SK-N-MC (cell line): ENCODE measurements at regions not wholly inside any gene's neighbourhood (a gene's known extent, or its start where the extent isn't known, plus 50 kb on each side); places are given as distances from the start of the nearest gene placed in this dataset.
A peak's percentile ranks its signal among the peaks of the same experiment; 100 is the strongest.

Experiments
- DNase-seq: peaks from one replicate; pipeline ENCODE4 v3.0.0-alpha.2; 2011; ENCODE audit warnings: low read depth, low spot score
- H3K27ac ChIP-seq: fragments of 200-600 bp; sonication (generic); 2 replicates; pipeline ENCODE4 v1.5.1; 2016; ENCODE audit warnings: mixed run types
- H3K36me3 ChIP-seq: fragments of 200-600 bp; sonication (generic); 2 replicates; pipeline ENCODE4 v1.6.1; 2017; ENCODE audit warnings: antibody characterized with exemption, low read length, mixed read lengths; ENCODE audit not compliant: insufficient read depth
- H3K4me3 ChIP-seq: fragments of 200-600 bp; sonication (generic); 2 replicates; pipeline ENCODE4 v1.5.1; 2016
- H3K9ac ChIP-seq: fragments of 200-600 bp; sonication (generic); 2 replicates; pipeline ENCODE4 v1.8.0; 2017; ENCODE audit warnings: mixed run types, mixed read lengths; ENCODE audit not compliant: insufficient read length
- H3K9me3 ChIP-seq: fragments of 200-600 bp; sonication (generic); 2 replicates; pipeline ENCODE4 v1.6.1; 2017; ENCODE audit warnings: low read depth, mild to moderate bottlenecking, antibody characterized with exemption, low read length, moderate library complexity, mixed read lengths
- EZH2 ChIP-seq: fragments of 200-600 bp; sonication (generic); IDR thresholded peaks from one replicate; pipeline ENCODE4 v1.6.1; 2017; ENCODE audit warnings: antibody characterized with exemption
- FOXP2 ChIP-seq: optimal IDR thresholded peaks from 2 replicates; pipeline ENCODE3; 2011; ENCODE audit warnings: mild to moderate bottlenecking, moderate library complexity; ENCODE audit not compliant: insufficient read depth; ENCODE audit errors: extremely low read length, control extremely low read depth
- POLR2AphosphoS5 ChIP-seq: IDR thresholded peaks from 2 replicates; pipeline ENCODE4 v1.6.1; 2012; ENCODE audit warnings: mild to moderate bottlenecking, low read depth, low read length, borderline replicate concordance

DNA sequence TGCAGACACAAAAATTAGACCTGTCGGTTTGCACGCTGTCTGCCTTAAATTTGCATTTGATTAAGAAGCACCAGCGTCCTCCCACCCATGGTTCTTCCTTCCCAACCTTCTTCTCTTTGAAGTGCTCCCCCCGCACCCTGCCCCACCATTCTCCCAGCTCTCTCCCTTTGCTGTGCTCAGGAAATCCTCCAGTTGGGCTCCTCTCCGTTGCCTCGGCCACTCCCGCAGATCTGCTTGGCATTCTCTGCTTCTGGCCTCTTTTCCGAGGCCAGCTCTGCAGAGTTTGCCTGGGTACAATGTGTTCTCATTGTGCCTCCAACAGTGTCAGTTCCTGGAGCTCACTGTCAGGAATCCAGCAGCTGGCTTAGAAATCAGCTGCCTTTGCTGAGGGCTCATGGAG lies 126.1 kb downstream of the NAV1 start:
- Histone ChIP-seq H3K36me3 (no peaks in the 10 kb centered on the region; the same call in 1 of the 2 replicates), H3K27ac (no peak overlapping the region), H3K4me3 (no peak overlapping the region), H3K9me3 (no peaks in the 10 kb centered on the region), H3K9ac (no peak overlapping the region)
- DNase-seq: no peak
- no peak for TF ChIP-seq EZH2
- TF ChIP-seq FOXP2: no peak
- no peak for TF ChIP-seq POLR2AphosphoS5

DNA sequence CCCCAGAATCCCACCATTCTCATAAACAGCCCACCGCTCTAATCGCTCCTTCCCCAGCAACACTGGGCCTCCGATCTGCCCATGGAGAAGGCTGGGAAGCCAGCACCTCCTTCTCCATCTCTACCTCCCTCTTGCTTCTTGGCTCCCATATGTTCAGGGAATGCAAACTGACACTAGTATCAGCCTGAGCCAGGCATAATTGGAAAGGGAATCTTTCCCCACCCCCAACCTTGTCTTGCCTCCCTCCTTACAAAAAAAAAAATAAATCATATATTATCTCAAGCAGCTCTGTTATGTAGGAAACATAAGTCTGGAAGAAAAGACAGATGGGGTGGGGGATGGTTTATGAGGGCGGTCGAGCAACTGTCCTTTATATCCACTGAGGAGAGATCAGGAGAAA lies 127.2 kb downstream of the NAV1 start:
- no peak for TF ChIP-seq FOXP2
- TF ChIP-seq POLR2AphosphoS5: no peak
- no peak for TF ChIP-seq EZH2
- Histone ChIP-seq H3K36me3 (no peaks in the 10 kb centered on the region; the same call in 1 of the 2 replicates), H3K9ac (no peak overlapping the region), H3K9me3 (no peaks in the 10 kb centered on the region), H3K27ac (no peak overlapping the region), H3K4me3 (no peak overlapping the region)
- DNase-seq: no peak

DNA sequence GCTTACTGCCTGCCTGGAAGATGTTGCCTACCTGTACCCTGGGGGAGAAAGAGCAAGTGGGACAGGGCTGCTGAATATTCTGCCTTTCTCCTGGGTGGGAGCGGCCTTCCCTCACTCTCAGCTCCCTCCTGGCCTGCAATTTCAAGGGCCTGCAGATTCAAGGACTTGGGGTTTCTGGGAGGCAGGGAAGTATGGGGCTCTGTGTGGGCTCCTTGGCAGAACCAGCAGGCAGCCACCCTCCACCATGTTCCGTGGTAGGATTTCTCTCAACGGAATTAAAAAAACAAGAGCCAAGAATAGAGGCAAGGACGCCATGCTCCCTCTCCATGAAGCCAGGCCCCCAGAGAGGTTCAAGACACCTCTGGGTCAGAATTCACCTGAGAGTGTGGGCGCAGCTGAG lies 127.7 kb downstream of the NAV1 start:
- DNase-seq: no peak
- no peak overlapping the region for H3K9ac ChIP-seq
- TF ChIP-seq FOXP2 (no peak), POLR2AphosphoS5 (no peak), EZH2 (no peak)
- H3K27ac ChIP-seq: no peak overlapping the region
- no peaks in the 10 kb centered on the region; the same call in 1 of the 2 replicates for H3K36me3 ChIP-seq
- H3K4me3 ChIP-seq: no peak overlapping the region
- no peaks in the 10 kb centered on the region for H3K9me3 ChIP-seq

DNA sequence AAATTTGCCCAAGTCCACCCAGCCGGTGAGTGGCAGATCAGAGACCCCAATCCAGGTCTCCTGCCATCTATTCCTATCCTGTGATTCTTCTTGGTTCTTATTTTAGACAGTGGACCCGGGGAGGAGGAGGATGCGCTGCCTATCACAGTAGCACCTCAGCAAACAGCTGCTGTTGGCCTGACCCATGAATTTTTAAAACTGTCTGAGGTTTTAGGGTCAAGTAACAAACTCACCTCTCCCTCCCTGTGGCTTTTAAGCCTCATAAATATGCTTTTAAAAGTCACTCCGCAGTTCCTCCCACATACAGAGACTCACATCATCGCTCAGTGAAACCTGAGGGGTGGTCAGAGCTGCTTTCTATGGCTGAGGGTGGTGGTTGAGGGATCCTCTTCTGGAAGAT lies 128.6 kb downstream of the NAV1 start:
- no peak overlapping the region for H3K9ac ChIP-seq
- H3K4me3 ChIP-seq: no peak overlapping the region
- no peak for DNase-seq
- no peak for TF ChIP-seq POLR2AphosphoS5
- no peak for TF ChIP-seq FOXP2
- no peak for TF ChIP-seq EZH2
- no peaks in the 10 kb centered on the region; the same call in 1 of the 2 replicates for H3K36me3 ChIP-seq
- H3K9me3 ChIP-seq: no peaks in the 10 kb centered on the region
- H3K27ac ChIP-seq: no peak overlapping the region

DNA sequence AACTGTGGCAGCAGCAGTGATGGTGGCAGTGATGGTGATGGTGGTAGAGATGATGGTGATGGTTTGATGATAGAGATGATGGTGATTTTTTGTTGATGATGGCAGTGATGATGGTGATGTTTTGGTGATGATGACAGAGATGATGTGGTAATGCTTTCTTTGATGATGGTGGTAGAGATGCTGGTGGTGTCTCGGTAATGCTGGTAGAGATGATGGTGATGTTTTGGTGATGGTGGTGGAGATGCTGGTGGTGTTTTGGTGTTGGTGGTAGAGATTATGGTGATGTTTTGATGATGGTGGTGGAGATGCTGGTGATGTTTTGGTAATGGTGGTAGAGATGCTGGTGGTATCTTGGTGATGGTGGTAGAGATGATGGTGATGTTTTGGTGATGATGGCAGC lies 131.6 kb downstream of the NAV1 start:
- no peak overlapping the region for H3K27ac ChIP-seq
- no peaks in the 10 kb centered on the region for H3K9me3 ChIP-seq
- no peak for DNase-seq
- no peak overlapping the region for H3K4me3 ChIP-seq
- TF ChIP-seq FOXP2 (no peak), EZH2 (no peak), POLR2AphosphoS5 (no peak)
- H3K9ac ChIP-seq: no peak overlapping the region
- no peaks in the 10 kb centered on the region for H3K36me3 ChIP-seq

DNA sequence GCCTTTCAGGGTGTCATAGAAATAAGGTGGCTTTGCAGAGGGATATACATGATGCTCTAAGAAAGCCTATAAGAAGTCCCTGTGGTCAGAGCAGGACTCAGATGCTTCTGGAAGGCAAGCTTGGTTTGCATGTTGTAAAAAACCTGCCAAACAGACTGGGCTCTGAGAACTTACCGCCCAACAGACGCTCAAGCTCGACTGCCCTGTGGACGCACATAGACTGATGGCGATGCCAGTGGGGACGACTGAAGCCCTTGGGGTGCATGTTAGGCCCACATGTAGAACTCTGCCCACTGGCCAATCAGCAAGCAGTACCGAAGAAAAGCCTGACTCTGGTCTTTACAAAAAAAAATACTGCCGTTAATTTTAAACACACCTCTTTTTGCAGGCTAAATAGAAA lies 133.8 kb downstream of the NAV1 start:
- no peak for TF ChIP-seq POLR2AphosphoS5
- H3K36me3 ChIP-seq: no peaks in the 10 kb centered on the region

DNA sequence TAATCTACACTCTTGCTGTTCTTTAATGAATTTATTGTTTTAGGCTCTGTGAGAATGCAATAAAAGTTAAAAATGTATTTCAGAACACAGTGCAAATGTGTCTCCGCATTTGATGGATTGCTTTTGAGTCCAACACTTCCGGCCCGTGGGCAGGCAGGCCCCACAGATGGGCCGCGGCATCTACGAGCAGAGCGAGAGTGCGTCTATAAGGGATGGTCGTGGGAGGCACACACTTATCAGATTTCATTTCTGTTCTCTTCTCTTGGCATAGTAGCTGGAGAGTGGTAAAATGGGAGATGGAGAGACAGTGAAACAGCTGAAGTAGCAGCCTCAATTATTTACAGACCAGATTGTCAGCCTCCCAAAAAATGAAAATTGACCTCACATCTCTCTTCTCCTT lies 134.2 kb downstream of the NAV1 start:
- DNase-seq: no peak
- Histone ChIP-seq H3K36me3 (no peaks in the 10 kb centered on the region), H3K9me3 (no peaks in the 10 kb centered on the region), H3K4me3 (no peak overlapping the region), H3K27ac (no peak overlapping the region), H3K9ac (no peak overlapping the region)
- no peak for TF ChIP-seq POLR2AphosphoS5
- TF ChIP-seq FOXP2: no peak
- no peak for TF ChIP-seq EZH2

More for the DNA sequence above, 133.8 kb downstream of the NAV1 start:
- no peak overlapping the region for H3K9ac ChIP-seq
- DNase-seq: no peak
- H3K27ac ChIP-seq: no peak overlapping the region; the same call in 1 of the 2 replicates
- H3K4me3 ChIP-seq: no peak overlapping the region
- H3K9me3 ChIP-seq: no peaks in the 10 kb centered on the region

DNA sequence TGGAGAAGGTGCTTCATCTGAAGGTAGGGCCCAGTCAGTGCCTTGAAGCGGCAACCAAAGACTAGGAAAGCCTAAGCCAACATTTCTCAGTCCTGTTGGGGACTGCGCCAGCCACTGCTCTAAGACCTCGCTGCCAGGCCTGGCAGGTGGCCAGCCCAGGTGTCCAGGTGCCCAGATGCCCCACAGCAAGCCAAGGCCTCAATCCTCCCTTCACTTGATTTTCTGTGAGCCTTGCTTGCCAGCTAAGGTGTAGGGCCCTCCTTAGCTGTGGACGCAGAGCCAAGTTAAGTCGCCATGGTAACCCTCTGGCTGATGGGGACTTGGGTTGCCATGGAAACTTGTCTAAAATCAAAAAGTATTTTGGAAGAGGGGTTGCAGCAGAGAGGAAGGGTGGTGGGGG lies 135.0 kb downstream of the NAV1 start:
- H3K27ac ChIP-seq: no peak overlapping the region
- no peak for DNase-seq

DNA sequence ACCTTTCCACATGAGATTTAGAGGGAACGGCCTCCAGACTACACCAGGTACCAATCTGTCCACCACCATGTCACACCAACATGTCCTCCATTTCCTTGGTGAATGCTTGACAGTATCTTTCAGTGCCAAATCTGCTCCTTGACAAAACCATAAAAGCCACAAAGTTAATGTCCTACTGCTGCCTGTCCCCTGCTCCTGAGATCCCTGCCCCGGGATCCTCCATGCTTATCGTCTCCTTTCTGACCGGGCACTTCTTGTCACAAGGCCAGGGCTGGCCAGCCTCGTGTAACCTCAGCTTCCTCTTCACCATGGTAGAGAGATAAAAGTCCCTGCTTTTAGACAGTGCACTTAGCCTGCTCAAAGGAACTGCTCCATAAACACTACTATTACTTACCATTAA lies 136.2 kb downstream of the NAV1 start:
- TF ChIP-seq FOXP2: no peak
- no peak for TF ChIP-seq EZH2
- TF ChIP-seq POLR2AphosphoS5: no peak
- no peaks in the 10 kb centered on the region for H3K9me3 ChIP-seq
- 0 out of 2 replicates have a peak overlapping the region, but pooled peaks have one; percentile 3 for H3K27ac ChIP-seq
- DNase-seq: no peak
- no peak overlapping the region for H3K4me3 ChIP-seq
- no peaks in the 10 kb centered on the region; the same call in 1 of the 2 replicates for H3K36me3 ChIP-seq
- no peak overlapping the region for H3K9ac ChIP-seq

More for the DNA sequence above, 135.0 kb downstream of the NAV1 start:
- H3K36me3 ChIP-seq: no peaks in the 10 kb centered on the region
- TF ChIP-seq EZH2 (no peak), FOXP2 (no peak), POLR2AphosphoS5 (no peak)
- no peaks in the 10 kb centered on the region for H3K9me3 ChIP-seq
- H3K4me3 ChIP-seq: no peak overlapping the region
- H3K9ac ChIP-seq: no peak overlapping the region

DNA sequence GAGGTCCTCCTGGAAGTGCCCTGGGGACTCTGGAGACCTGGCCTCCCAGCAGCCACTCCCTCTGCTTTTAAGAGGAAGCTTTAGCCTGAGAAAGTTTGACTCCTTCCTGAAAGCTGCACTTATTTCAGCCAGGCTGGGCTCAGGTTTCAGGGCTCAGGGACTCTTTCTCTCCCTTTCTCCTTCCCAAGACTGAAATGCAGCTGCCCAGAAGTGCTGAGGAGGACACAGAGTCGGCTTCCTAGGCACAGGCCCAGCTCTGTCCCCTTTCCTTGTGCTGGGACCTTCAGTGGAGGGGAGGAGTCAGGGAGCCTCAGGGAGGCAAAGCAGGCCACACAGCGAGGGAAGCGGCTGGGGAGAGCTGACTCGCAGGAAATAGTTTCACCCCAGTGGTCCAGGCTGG lies 137.3 kb downstream of the NAV1 start:
- TF ChIP-seq EZH2: no peak
- TF ChIP-seq FOXP2: no peak
- TF ChIP-seq POLR2AphosphoS5: no peak
- no peak for DNase-seq

More for the DNA sequence above, 137.3 kb downstream of the NAV1 start:
- no peaks in the 10 kb centered on the region for H3K9me3 ChIP-seq
- peak overlapping the region; percentile 27; the same call in 1 of the 2 replicates for H3K27ac ChIP-seq
- H3K9ac ChIP-seq: peak overlapping the region; percentile 41
- no peaks in the 10 kb centered on the region; the same call in 1 of the 2 replicates for H3K36me3 ChIP-seq
- 0 out of 2 replicates have a peak overlapping the region, but pooled peaks have one; percentile 5 for H3K4me3 ChIP-seq
